Panc1 (cell line): ENCODE measurements at regions not wholly inside any gene's neighbourhood (a gene's known extent, or its start where the extent isn't known, plus 50 kb on each side); places are given as distances from the start of the nearest gene placed in this dataset.

Experiments used
- POLR2AphosphoS5 ChIP-seq: IDR thresholded peaks from 2 replicates; pipeline ENCODE4 v1.6.1; 2012; ENCODE audit warnings: mild to moderate bottlenecking, low read depth, low read length, moderate library complexity
- SIN3A ChIP-seq: IDR thresholded peaks from 2 replicates; pipeline ENCODE4 v1.6.1; 2012; ENCODE audit warnings: low read depth, mild to moderate bottlenecking, low read length, moderate library complexity, borderline replicate concordance; ENCODE audit not compliant: insufficient read depth
- TCF7L2 ChIP-seq: IDR thresholded peaks from 2 replicates; pipeline ENCODE4 v1.6.1; 2011; ENCODE audit warnings: mild to moderate bottlenecking, low read depth, low read length, inconsistent platforms
- TF ChIP-seq, protein P1 (sequence below): fragments of 450-650 bp; IDR thresholded peaks from 2 replicates; pipeline ENCODE4 v1.5.1; 2017; ENCODE audit warnings: mild to moderate bottlenecking

DNA sequence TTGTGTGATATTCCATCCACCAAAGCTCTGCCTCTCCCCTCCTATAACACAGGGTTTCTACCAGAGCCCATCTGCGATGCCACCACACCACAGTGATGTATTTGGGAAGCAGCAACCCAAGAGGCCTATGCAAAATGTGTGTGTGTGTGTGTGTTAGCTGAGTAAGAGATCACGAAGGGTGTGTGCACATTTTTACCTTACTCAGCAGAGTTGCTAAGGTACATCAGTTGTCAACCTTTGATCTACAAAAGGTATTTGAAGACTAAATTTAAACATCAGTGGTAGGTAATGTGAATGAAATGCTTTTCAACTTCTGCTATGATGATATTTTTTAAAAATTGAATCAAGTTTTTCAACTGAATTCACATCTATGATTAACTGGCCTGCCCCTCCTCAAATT, 227.6 kb downstream of the FBXO15 start:
- TF ChIP-seq, protein P1, sequence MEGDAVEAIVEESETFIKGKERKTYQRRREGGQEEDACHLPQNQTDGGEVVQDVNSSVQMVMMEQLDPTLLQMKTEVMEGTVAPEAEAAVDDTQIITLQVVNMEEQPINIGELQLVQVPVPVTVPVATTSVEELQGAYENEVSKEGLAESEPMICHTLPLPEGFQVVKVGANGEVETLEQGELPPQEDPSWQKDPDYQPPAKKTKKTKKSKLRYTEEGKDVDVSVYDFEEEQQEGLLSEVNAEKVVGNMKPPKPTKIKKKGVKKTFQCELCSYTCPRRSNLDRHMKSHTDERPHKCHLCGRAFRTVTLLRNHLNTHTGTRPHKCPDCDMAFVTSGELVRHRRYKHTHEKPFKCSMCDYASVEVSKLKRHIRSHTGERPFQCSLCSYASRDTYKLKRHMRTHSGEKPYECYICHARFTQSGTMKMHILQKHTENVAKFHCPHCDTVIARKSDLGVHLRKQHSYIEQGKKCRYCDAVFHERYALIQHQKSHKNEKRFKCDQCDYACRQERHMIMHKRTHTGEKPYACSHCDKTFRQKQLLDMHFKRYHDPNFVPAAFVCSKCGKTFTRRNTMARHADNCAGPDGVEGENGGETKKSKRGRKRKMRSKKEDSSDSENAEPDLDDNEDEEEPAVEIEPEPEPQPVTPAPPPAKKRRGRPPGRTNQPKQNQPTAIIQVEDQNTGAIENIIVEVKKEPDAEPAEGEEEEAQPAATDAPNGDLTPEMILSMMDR, result no peak
- no peak for TF ChIP-seq POLR2AphosphoS5
- TF ChIP-seq TCF7L2, result no peak
- no peak for TF ChIP-seq SIN3A
